H1 (cell line): ENCODE measurements at regions not wholly inside any gene's neighbourhood (a gene's known extent, or its start where the extent isn't known, plus 50 kb on each side); places are given as distances from the start of the nearest gene placed in this dataset.

Source experiments
- CTCF ChIA-PET: fragments of 300-600 bp; sonication (Branson Sonifier 250); formaldehyde crosslinking; loops from one replicate; lab custom pipeline; 2021; ENCODE audit not compliant: partially characterized antibody; lab: Charles Lee
- POLR2A ChIA-PET: fragments of 300-600 bp; sonication (Branson Sonifier 250); formaldehyde crosslinking; loops from one replicate; lab custom pipeline; 2021; ENCODE audit warnings: inconsistent platforms; ENCODE audit not compliant: partially characterized antibody; lab: Charles Lee
- DNase-seq, 2 experiments: peaks; one replicate each; pipeline versions ENCODE4 v3.0.0 to v3.0.0-alpha.2; 2010 to 2022; ENCODE audit warnings: low spot score in 2 of 2, low read depth in 1 of 2, mixed read lengths in 1 of 2
- FAIRE-seq: peaks from 2 replicates; lab custom pipeline; 2011; peaks lifted over from hg19 to GRCh38; lab: Jason Lieb, UNC
- H2AFZ ChIP-seq: 2 replicates; pipeline ENCODE4 v1.8.1; 2012; ENCODE audit warnings: low read length, inconsistent platforms
- H2AK5ac ChIP-seq: 2 replicates; pipeline ENCODE4 v1.6.1; 2013; ENCODE audit warnings: low read depth, low read length
- H2BK120ac ChIP-seq: replicated peaks from 2 replicates; pipeline ENCODE3; 2013; ENCODE audit warnings: low read depth, low read length, inconsistent platforms
- H2BK12ac ChIP-seq: 2 replicates; pipeline ENCODE4 v1.6.1; 2013; ENCODE audit warnings: low read depth, low read length
- H2BK15ac ChIP-seq: 2 replicates; pipeline ENCODE4 v1.6.1; 2013; ENCODE audit warnings: low read length
- H2BK20ac ChIP-seq: 2 replicates; pipeline ENCODE4 v1.6.1; 2013; ENCODE audit warnings: low read length
- H2BK5ac ChIP-seq: 2 replicates; pipeline ENCODE4 v1.6.1; 2013; ENCODE audit warnings: low read depth, low read length
- H3K14ac ChIP-seq: 2 replicates; pipeline ENCODE4 v1.6.1; 2013; ENCODE audit warnings: inconsistent platforms; ENCODE audit not compliant: insufficient read length
- H3K18ac ChIP-seq: 2 replicates; pipeline ENCODE4 v1.6.1; 2013; ENCODE audit warnings: low read length; ENCODE audit errors: extremely low read depth
- H3K23ac ChIP-seq: 2 replicates; pipeline ENCODE4 v1.6.1; 2013; ENCODE audit warnings: inconsistent platforms; ENCODE audit not compliant: insufficient read length
- H3K23me2 ChIP-seq: 2 replicates; pipeline ENCODE4 v1.6.1; 2013; ENCODE audit warnings: low read depth, low read length
- H3K27ac ChIP-seq: 2 replicates; pipeline ENCODE4 v1.6.1; 2011; ENCODE audit warnings: low read depth, low read length, inconsistent platforms
- H3K27me3 ChIP-seq, 4 experiments: replicated peaks in 1 of 4; 1 replicate in 1 of 4; 2 replicates in 3 of 4; pipeline versions ENCODE4 v1.6.1 to v1.8.1; 2011 to 2013; ENCODE audit warnings: low read length in 3 of 4, mild to moderate bottlenecking in 3 of 4, inconsistent platforms in 2 of 4, mixed read lengths in 2 of 4, moderate library complexity in 1 of 4; ENCODE audit not compliant: control insufficient read depth in 3 of 4, insufficient read depth in 3 of 4; ENCODE audit errors: extremely low read depth in 1 of 4
- H3K36me3 ChIP-seq, 4 experiments: 2 replicates each; pipeline versions ENCODE4 v1.6.1 to v1.8.1; 2011 to 2013; ENCODE audit warnings: mild to moderate bottlenecking in 4 of 4, low read length in 3 of 4, moderate library complexity in 2 of 4, control low read depth in 1 of 4, inconsistent platforms in 1 of 4; ENCODE audit not compliant: insufficient read depth in 4 of 4, control insufficient read depth in 2 of 4
- H3K4ac ChIP-seq: replicated peaks from 2 replicates; pipeline ENCODE3; 2013; ENCODE audit warnings: low read length, low read depth, mixed read lengths, inconsistent platforms; ENCODE audit not compliant: insufficient read length
- H3K4me1 ChIP-seq, 4 experiments: replicated peaks in 1 of 4; 1 replicate in 1 of 4; 2 replicates in 3 of 4; pipeline versions ENCODE4 v1.6.1 to v1.8.1; 2011 to 2013; ENCODE audit warnings: low read length in 3 of 4, inconsistent platforms in 2 of 4, mixed read lengths in 1 of 4; ENCODE audit not compliant: insufficient read depth in 4 of 4, control insufficient read depth in 3 of 4
- H3K4me2 ChIP-seq, 2 experiments: 2 replicates each; pipeline versions ENCODE4 v1.6.1 to v1.8.1; 2011 to 2013; ENCODE audit warnings: low read depth in 2 of 2, low read length in 2 of 2, control low read depth in 1 of 2, inconsistent platforms in 1 of 2, mild to moderate bottlenecking in 1 of 2; ENCODE audit not compliant: insufficient read depth in 1 of 2
- H3K4me3 ChIP-seq, 4 experiments: fragments of 200-600, 300-600 bp in 1 of 4; sonication (generic), shearing (Covaris generic), sonication (Bioruptor Twin) in 1 of 4; 2 replicates each; pipeline versions ENCODE4 v1.5.1 to v1.8.1; 2011 to 2016; ENCODE audit warnings: low read length in 4 of 4, low read depth in 3 of 4, control low read depth in 2 of 4, inconsistent platforms in 2 of 4, mild to moderate bottlenecking in 2 of 4, mixed read lengths in 1 of 4, moderate library complexity in 1 of 4; ENCODE audit not compliant: insufficient read depth in 2 of 4; ENCODE audit errors: extremely low read depth in 1 of 4
- H3K56ac ChIP-seq: replicated peaks from 2 replicates; pipeline ENCODE3; 2013; ENCODE audit warnings: low read depth, mild to moderate bottlenecking, mixed read lengths, low read length, inconsistent platforms; ENCODE audit not compliant: insufficient read length
- H3K79me1 ChIP-seq: 2 replicates; pipeline ENCODE4 v1.6.1; 2013; ENCODE audit warnings: low read depth, low read length, control low read depth
- H3K79me2 ChIP-seq, 2 experiments: 2 replicates each; pipeline versions ENCODE4 v1.6.1 to v1.8.1; 2012 to 2013; ENCODE audit warnings: low read length in 2 of 2, mild to moderate bottlenecking in 2 of 2, inconsistent platforms in 1 of 2; ENCODE audit not compliant: insufficient read depth in 2 of 2, control insufficient read depth in 1 of 2
- H3K9ac ChIP-seq, 4 experiments: replicated peaks in 1 of 4; 1 replicate in 1 of 4; 2 replicates in 3 of 4; pipeline versions ENCODE4 v1.6.1 to v1.8.1; 2011 to 2013; ENCODE audit warnings: low read depth in 3 of 4, low read length in 3 of 4, control low read depth in 2 of 4, mild to moderate bottlenecking in 2 of 4, moderate library complexity in 2 of 4, inconsistent platforms in 1 of 4; ENCODE audit errors: extremely low read depth in 1 of 4
- H3K9me3 ChIP-seq, 2 experiments: 2 replicates each; pipeline versions ENCODE4 v1.6.1 to v1.8.1; 2012 to 2013; ENCODE audit warnings: mild to moderate bottlenecking in 2 of 2, moderate library complexity in 2 of 2, control low read depth in 1 of 2, inconsistent platforms in 1 of 2, low read depth in 1 of 2, low read length in 1 of 2, mixed read lengths in 1 of 2; ENCODE audit not compliant: insufficient read depth in 2 of 2
- H4K20me1 ChIP-seq, 2 experiments: replicated peaks in 1 of 2; 2 replicates each; pipeline versions ENCODE3 to v1.8.1; 2011 to 2013; ENCODE audit warnings: inconsistent platforms in 2 of 2, low read length in 2 of 2, mild to moderate bottlenecking in 1 of 2; ENCODE audit not compliant: insufficient read depth in 2 of 2, control insufficient read depth in 1 of 2
- H4K5ac ChIP-seq: 2 replicates; pipeline ENCODE4 v1.6.1; 2013; ENCODE audit warnings: low read length, low read depth, mixed read lengths, inconsistent platforms; ENCODE audit not compliant: insufficient read length
- H4K8ac ChIP-seq: 2 replicates; pipeline ENCODE4 v1.8.0; 2013; ENCODE audit warnings: mild to moderate bottlenecking, moderate library complexity, low read length, inconsistent platforms; ENCODE audit not compliant: insufficient read depth; ENCODE audit errors: extremely low read depth
- H4K91ac ChIP-seq: replicated peaks from 2 replicates; pipeline ENCODE3; 2013; ENCODE audit warnings: low read length, mixed read lengths, inconsistent platforms; ENCODE audit not compliant: insufficient read length
- KDM4A ChIP-seq: IDR thresholded peaks from one replicate; pipeline ENCODE4 v1.7.1; 2012; ENCODE audit warnings: low read depth, mild to moderate bottlenecking, moderate library complexity, low read length, inconsistent platforms; ENCODE audit not compliant: severe bottlenecking
- RAD21 ChIP-seq, 2 experiments: IDR thresholded peaks in 1 of 2; conservative IDR thresholded peaks in 1 of 2; 2 replicates each; pipeline ENCODE4 v1.6.1; 2011; ENCODE audit warnings: low read depth in 2 of 2, low read length in 2 of 2, improper control_type of control experiment in 1 of 2, inconsistent platforms in 1 of 2, mild to moderate bottlenecking in 1 of 2, moderate library complexity in 1 of 2
- WGBS, 2 experiments: shearing (Covaris generic) in 1 of 2; methylation state at CpG; one replicate each; pipeline versions ENCODE4 v1.1.6 to v1.1.7; 2013 to 2015; ENCODE audit warnings: low lambda C conversion rate in 2 of 2, mixed read lengths in 2 of 2, inconsistent platforms in 1 of 2, low coverage in 1 of 2, missing lambda C conversion rate in 1 of 2; ENCODE audit not compliant: insufficient replicate concordance in 2 of 2, insufficient coverage in 1 of 2, insufficient read length in 1 of 2; ENCODE audit errors: extremely low coverage in 1 of 2, missing lambda C conversion rate in 1 of 2; 5-methylcytosine and 5-hydroxymethylcytosine counted together
- TF ChIP-seq, protein P1 (sequence below), 3 experiments: IDR thresholded peaks; 1 replicate in 2 of 3; 2 replicates in 1 of 3; pipeline versions ENCODE4 v1.5.1 to v1.6.1; 2011; ENCODE audit warnings: low read length in 3 of 3, mild to moderate bottlenecking in 3 of 3, inconsistent platforms in 2 of 3, low read depth in 1 of 3, moderate library complexity in 1 of 3; ENCODE audit not compliant: insufficient read depth in 1 of 3; ENCODE audit errors: control extremely low read depth in 1 of 3

DNA sequence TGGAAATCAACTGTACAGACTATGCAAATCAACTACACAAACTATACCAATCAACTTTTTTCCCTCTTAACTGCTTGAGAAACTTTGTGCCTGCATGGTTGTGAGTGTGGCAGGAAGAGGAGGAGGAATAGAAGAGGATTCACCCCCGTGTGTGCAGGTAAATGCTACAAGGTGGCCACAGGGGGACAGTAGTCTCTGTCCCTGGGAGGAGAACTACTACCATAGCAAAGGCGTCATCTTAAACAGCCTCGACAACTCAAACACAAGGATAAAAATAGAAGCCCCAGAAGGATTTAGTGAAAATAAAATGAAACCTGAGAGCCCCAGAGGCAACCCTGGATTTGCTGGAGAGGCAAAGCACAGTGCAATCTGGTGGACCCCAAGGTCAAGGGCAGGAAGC lies 199.5 kb upstream of the DYNLRB2 start:
- Histone ChIP-seq H3K4me2 (no peak overlapping the region), H2AK5ac (no peak overlapping the region), H3K4me3 (no peak overlapping the region), H3K27me3 (peaks cover 0 to 2% (median 0%) of the 10 kb centered on the region in 4 experiments; a peak in 1 of 7 replicates), H2BK120ac (no peak overlapping the region), H3K9ac (no peak overlapping the region), H3K9me3 (no peaks in the 10 kb centered on the region), H4K20me1 (no peaks in the 10 kb centered on the region), H3K23me2 (no peaks in the 10 kb centered on the region), H3K23ac (no peak overlapping the region), H3K56ac (no peak overlapping the region), H3K79me2 (no peaks in the 10 kb centered on the region), H2AFZ (no peak overlapping the region), H3K27ac (no peak overlapping the region), H3K4me1 (peaks cover 0 to 4% (median 0%) of the 10 kb centered on the region in 4 experiments; a peak in 1 of 7 replicates), H2BK15ac (no peak overlapping the region), H4K91ac (no peak overlapping the region), H4K8ac (no peak overlapping the region), H3K4ac (no peak overlapping the region), H2BK20ac (no peak overlapping the region)
- CTCF ChIA-PET, result interaction anchor here (0.7 to 2.9 kb wide), 7 partner anchors 9 to 56 kb away, joined by 3 to 14 read pairs (median 3); no protein-coding TSS in a partner anchor
- DNase-seq (peak in 1 of 2 experiments; percentile 35), FAIRE-seq (no peak)
- WGBS, 2 experiments, result 69% methylated on average over 3 of the region's 3 CpGs; no CpG with 5 or more reads in 1 of the 2 experiments
- POLR2A ChIA-PET, result no interaction called here
- TF ChIP-seq, protein P1, sequence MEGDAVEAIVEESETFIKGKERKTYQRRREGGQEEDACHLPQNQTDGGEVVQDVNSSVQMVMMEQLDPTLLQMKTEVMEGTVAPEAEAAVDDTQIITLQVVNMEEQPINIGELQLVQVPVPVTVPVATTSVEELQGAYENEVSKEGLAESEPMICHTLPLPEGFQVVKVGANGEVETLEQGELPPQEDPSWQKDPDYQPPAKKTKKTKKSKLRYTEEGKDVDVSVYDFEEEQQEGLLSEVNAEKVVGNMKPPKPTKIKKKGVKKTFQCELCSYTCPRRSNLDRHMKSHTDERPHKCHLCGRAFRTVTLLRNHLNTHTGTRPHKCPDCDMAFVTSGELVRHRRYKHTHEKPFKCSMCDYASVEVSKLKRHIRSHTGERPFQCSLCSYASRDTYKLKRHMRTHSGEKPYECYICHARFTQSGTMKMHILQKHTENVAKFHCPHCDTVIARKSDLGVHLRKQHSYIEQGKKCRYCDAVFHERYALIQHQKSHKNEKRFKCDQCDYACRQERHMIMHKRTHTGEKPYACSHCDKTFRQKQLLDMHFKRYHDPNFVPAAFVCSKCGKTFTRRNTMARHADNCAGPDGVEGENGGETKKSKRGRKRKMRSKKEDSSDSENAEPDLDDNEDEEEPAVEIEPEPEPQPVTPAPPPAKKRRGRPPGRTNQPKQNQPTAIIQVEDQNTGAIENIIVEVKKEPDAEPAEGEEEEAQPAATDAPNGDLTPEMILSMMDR (IDR thresholded peaks at IDR 0.05; ENCODE audit: control extremely low read depth in 1 of 3, insufficient read depth in 1 of 3, low read depth in 1 of 3, low read length in 3 of 3), result peak; percentile 46 to 65 (median 58)
- TF ChIP-seq KDM4A (no peak), RAD21 (IDR thresholded peaks at IDR 0.05 in 1 of 2, conservative IDR thresholded peaks at IDR 0.05 in 1 of 2; ENCODE audit: low read depth in 2 of 2, low read length in 2 of 2) (peak; percentile 55 to 59)
- TF ChIP-seq, all 59 proteins: peak for 2
- Histone ChIP-seq H3K79me1 (no peaks in the 10 kb centered on the region), H3K14ac (no peak overlapping the region), H3K18ac (no peak overlapping the region), H3K36me3 (no peaks in the 10 kb centered on the region), H4K5ac (no peak overlapping the region), H2BK5ac (no peak overlapping the region), H2BK12ac (no peak overlapping the region)
